A673 (cell line): ENCODE measurements at regions not wholly inside any gene's neighbourhood (a gene's known extent, or its start where the extent isn't known, plus 50 kb on each side); places are given as distances from the start of the nearest gene placed in this dataset.

Source experiments
- EZH2 ChIP-seq: fragments of 200-600 bp; sonication (generic); IDR thresholded peaks from 2 replicates; pipeline ENCODE4 v1.6.1; 2017; ENCODE audit warnings: borderline replicate concordance, low read depth, mild to moderate bottlenecking, mixed read lengths, antibody characterized with exemption, low read length; ENCODE audit not compliant: poor library complexity, severe bottlenecking
- TF ChIP-seq, protein P1 (sequence below): fragments of 300-800, 200-600 bp; sonication (generic); conservative IDR thresholded peaks from 2 replicates; pipeline ENCODE4 v1.5.1; 2017; ENCODE audit warnings: low read depth, mild to moderate bottlenecking, antibody characterized with exemption, low read length, moderate library complexity, mixed read lengths

DNA sequence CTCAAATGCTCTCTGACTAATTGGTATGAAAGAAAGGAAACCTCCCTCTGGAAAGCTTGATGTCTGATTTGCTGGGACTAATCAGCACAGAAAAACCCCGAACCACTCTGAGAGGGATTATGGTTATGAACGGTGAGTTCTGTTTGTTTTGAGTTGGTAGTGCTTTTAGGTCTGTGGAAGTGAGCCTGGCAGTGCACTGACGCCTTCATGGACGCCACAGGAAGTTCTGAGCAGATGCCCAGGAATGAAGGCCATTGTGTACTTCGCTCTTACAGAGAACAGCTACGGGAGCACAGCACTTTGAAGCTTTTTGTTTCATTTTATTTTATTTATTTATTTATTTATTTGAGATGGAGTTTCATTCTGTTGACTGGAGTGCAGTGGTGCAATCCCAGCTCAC is 754.1 kb downstream of the QKI start:
- no peak for TF ChIP-seq EZH2
- TF ChIP-seq, protein P1, sequence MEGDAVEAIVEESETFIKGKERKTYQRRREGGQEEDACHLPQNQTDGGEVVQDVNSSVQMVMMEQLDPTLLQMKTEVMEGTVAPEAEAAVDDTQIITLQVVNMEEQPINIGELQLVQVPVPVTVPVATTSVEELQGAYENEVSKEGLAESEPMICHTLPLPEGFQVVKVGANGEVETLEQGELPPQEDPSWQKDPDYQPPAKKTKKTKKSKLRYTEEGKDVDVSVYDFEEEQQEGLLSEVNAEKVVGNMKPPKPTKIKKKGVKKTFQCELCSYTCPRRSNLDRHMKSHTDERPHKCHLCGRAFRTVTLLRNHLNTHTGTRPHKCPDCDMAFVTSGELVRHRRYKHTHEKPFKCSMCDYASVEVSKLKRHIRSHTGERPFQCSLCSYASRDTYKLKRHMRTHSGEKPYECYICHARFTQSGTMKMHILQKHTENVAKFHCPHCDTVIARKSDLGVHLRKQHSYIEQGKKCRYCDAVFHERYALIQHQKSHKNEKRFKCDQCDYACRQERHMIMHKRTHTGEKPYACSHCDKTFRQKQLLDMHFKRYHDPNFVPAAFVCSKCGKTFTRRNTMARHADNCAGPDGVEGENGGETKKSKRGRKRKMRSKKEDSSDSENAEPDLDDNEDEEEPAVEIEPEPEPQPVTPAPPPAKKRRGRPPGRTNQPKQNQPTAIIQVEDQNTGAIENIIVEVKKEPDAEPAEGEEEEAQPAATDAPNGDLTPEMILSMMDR, result no peak
